Mesodermal cell (in vitro differentiated cells): ENCODE measurements at regions not wholly inside any gene's neighbourhood (a gene's known extent, or its start where the extent isn't known, plus 50 kb on each side); places are given as distances from the start of the nearest gene placed in this dataset.

Experiments used
- H3K27ac ChIP-seq: 2 replicates; pipeline ENCODE4 v1.7.0; 2013; ENCODE audit warnings: mild to moderate bottlenecking, low read depth, low read length, moderate library complexity; ENCODE audit not compliant: severe bottlenecking
- H3K36me3 ChIP-seq: 2 replicates; pipeline ENCODE4 v1.7.1; 2013; ENCODE audit warnings: mild to moderate bottlenecking, low read length, moderate library complexity; ENCODE audit not compliant: control insufficient read depth, insufficient read depth
- H3K4me1 ChIP-seq: one replicate; pipeline ENCODE4 v1.7.1; 2013; ENCODE audit warnings: mild to moderate bottlenecking, low read length; ENCODE audit not compliant: insufficient read depth, control insufficient read depth, poor library complexity, severe bottlenecking
- H3K4me3 ChIP-seq: 2 replicates; pipeline ENCODE4 v1.7.0; 2013; ENCODE audit warnings: low read length, control low read depth, mild to moderate bottlenecking; ENCODE audit not compliant: insufficient read depth, poor library complexity, severe bottlenecking; ENCODE audit errors: extremely low read depth
- H3K9me3 ChIP-seq: 2 replicates; pipeline ENCODE4 v1.7.1; 2013; ENCODE audit warnings: mild to moderate bottlenecking, low read length, moderate library complexity; ENCODE audit not compliant: control insufficient read depth
- WGBS, 2 experiments: methylation state at CpG; one replicate each; pipeline ENCODE4 v1.1.5; 2013; ENCODE audit warnings: missing lambda C conversion rate in 2 of 2; ENCODE audit not compliant: insufficient coverage in 2 of 2; 5-methylcytosine and 5-hydroxymethylcytosine counted together

GRCh38 chr10:75294518-75294865, 58.7 kb upstream of the COMTD1 start:
- Histone ChIP-seq H3K36me3 (no peaks in the 10 kb centered on the region), H3K4me3 (peak overlapping the region; percentile 33), H3K9me3 (peaks cover 5% of the 10 kb centered on the region), H3K4me1 (peaks cover 40% of the 10 kb centered on the region), H3K27ac (peak overlapping the region; percentile 96)
- 4 to 7% methylated on average over 11 to 16 of the region's 20 CpGs for WGBS, 2 experiments

- Histone ChIP-seq H3K36me3 (no peaks in the 10 kb centered on the region), H3K4me1 (peaks cover 40% of the 10 kb centered on the region), H3K27ac (peak overlapping the region; percentile 96), H3K4me3 (no peak overlapping the region), H3K9me3 (peaks cover 5% of the 10 kb centered on the region)
- 59 to 83% methylated on average over 2 to 5 of the region's 8 CpGs for WGBS, 2 experiments
These were observed 58.3 kb upstream of the COMTD1 start for GRCh38 chr10:75294031-75294437.

- WGBS, 2 experiments: no CpG with 5 or more reads among the region's 3 CpGs
- peak overlapping the region; percentile 96 for H3K27ac ChIP-seq
- H3K9me3 ChIP-seq: peaks cover 5% of the 10 kb centered on the region
These were observed 57.7 kb upstream of the COMTD1 start for GRCh38 chr10:75293446-75293820.

GRCh38 chr10:75292794-75293445, 57.2 kb upstream of the COMTD1 start:
- Histone ChIP-seq H3K4me3 (no peak overlapping the region), H3K9me3 (peaks cover 5% of the 10 kb centered on the region), H3K4me1 (peaks cover 40% of the 10 kb centered on the region), H3K36me3 (no peaks in the 10 kb centered on the region), H3K27ac (no peak overlapping the region)
- WGBS, 2 experiments: 97 to 100% methylated on average over 6 to 8 of the region's 10 CpGs

More at GRCh38 chr10:75293446-75293820, 57.7 kb upstream of the COMTD1 start:
- no peaks in the 10 kb centered on the region for H3K36me3 ChIP-seq
- H3K4me1 ChIP-seq: peaks cover 40% of the 10 kb centered on the region
- no peak overlapping the region for H3K4me3 ChIP-seq

GRCh38 chr10:75291805-75292204, 56.0 kb upstream of the COMTD1 start:
- Histone ChIP-seq H3K4me1 (peaks cover 34% of the 10 kb centered on the region), H3K4me3 (no peak overlapping the region), H3K27ac (no peak overlapping the region), H3K36me3 (no peaks in the 10 kb centered on the region), H3K9me3 (peaks cover 5% of the 10 kb centered on the region)
- WGBS, 2 experiments: 57 to 58% methylated on average over 1 of the region's 1 CpG

- Histone ChIP-seq H3K36me3 (no peaks in the 10 kb centered on the region), H3K27ac (no peak overlapping the region), H3K9me3 (peaks cover 5% of the 10 kb centered on the region), H3K4me1 (peaks cover 18% of the 10 kb centered on the region), H3K4me3 (no peak overlapping the region)
- WGBS, 2 experiments: 93 to 97% methylated on average over 4 to 5 of the region's 6 CpGs
These were observed 52.5 kb upstream of the COMTD1 start for GRCh38 chr10:75288140-75288711.

GRCh38 chr10:75287697-75288096, 51.9 kb upstream of the COMTD1 start:
- Histone ChIP-seq H3K27ac (no peak overlapping the region), H3K9me3 (peaks cover 5% of the 10 kb centered on the region), H3K4me1 (peaks cover 22% of the 10 kb centered on the region), H3K4me3 (no peak overlapping the region), H3K36me3 (no peaks in the 10 kb centered on the region)
- 89 to 90% methylated on average over 2 to 4 of the region's 4 CpGs for WGBS, 2 experiments

- H3K36me3 ChIP-seq: no peaks in the 10 kb centered on the region
- WGBS, 2 experiments: 82 to 85% methylated on average over 2 of the region's 2 CpGs
- no peak overlapping the region for H3K4me3 ChIP-seq
- peaks cover 21% of the 10 kb centered on the region for H3K4me1 ChIP-seq
- H3K9me3 ChIP-seq: peaks cover 5% of the 10 kb centered on the region
- H3K27ac ChIP-seq: no peak overlapping the region
These were observed 51.1 kb upstream of the COMTD1 start for GRCh38 chr10:75286901-75287300.
